ENCODE measurements at regions not wholly inside any gene's neighbourhood (a gene's known extent, or its start where the extent isn't known, plus 50 kb on each side); places are given as distances from the start of the nearest gene placed in this dataset.

- Histone ChIP-seq H3K36me3 (ENCODE audit: insufficient read depth, low read length) (no peaks in the 10 kb centered on the region), H3K27ac (ENCODE audit: low read depth, low read length, poor library complexity, severe bottlenecking) (no peak overlapping the region), H3K79me2 (ENCODE audit: insufficient read depth, low read depth, low read length) (no peaks in the 10 kb centered on the region), H3K9me2 (ENCODE audit: insufficient read depth, low read length) (no peaks in the 10 kb centered on the region), H3K4me3 (ENCODE audit: low read depth, low read length, poor library complexity, severe bottlenecking) (no peak overlapping the region), H3K4me2 (ENCODE audit: low read length) (no peak overlapping the region), H3K4me1 (ENCODE audit: insufficient read depth, low read length, poor library complexity, severe bottlenecking) (peaks cover 18% of the 10 kb centered on the region), H2AFZ (ENCODE audit: low read length) (no peak overlapping the region), H4K20me1 (ENCODE audit: insufficient read depth, low read length) (no peaks in the 10 kb centered on the region), H3K9me3 (ENCODE audit: low read length) (no peaks in the 10 kb centered on the region)
- intact Hi-C loops (cut with micrococcal nuclease; ENCODE audit: unreplicated experiment) = no loop called here
- POLR2A ChIA-PET = no interaction called here
- DNase-seq (ENCODE audit: low spot score) = no peak
- BruUV-seq (replicated peaks) = no TSS peak
- CTCF ChIA-PET (ENCODE audit: unreplicated experiment) = no interaction called here
- TF ChIP-seq EZH2phosphoT487 (IDR thresholded peaks at IDR 0.05; ENCODE audit: borderline replicate concordance, low read depth, low read length) = no peak
- TF ChIP-seq CTCF (conservative IDR thresholded peaks at IDR 0.05; ENCODE audit: low read length) = no peak
Observed at GRCh38 chr6:1479095-1479494, 89.7 kb downstream of the FOXF2 start.

- ChIA-PET CTCF (ENCODE audit: unreplicated experiment) (no interaction called here), POLR2A (no interaction called here)
- Histone ChIP-seq H3K79me2 (ENCODE audit: insufficient read depth, low read depth, low read length) (no peaks in the 10 kb centered on the region), H3K9me3 (ENCODE audit: low read length) (no peaks in the 10 kb centered on the region), H3K27ac (ENCODE audit: low read depth, low read length, poor library complexity, severe bottlenecking) (no peak overlapping the region), H2AFZ (ENCODE audit: low read length) (no peak overlapping the region), H3K9me2 (ENCODE audit: insufficient read depth, low read length) (no peaks in the 10 kb centered on the region), H3K36me3 (ENCODE audit: insufficient read depth, low read length) (no peaks in the 10 kb centered on the region), H3K4me2 (ENCODE audit: low read length) (no peak overlapping the region), H3K4me1 (ENCODE audit: insufficient read depth, low read length, poor library complexity, severe bottlenecking) (peaks cover 18% of the 10 kb centered on the region), H3K4me3 (ENCODE audit: low read depth, low read length, poor library complexity, severe bottlenecking) (no peak overlapping the region), H4K20me1 (ENCODE audit: insufficient read depth, low read length) (no peaks in the 10 kb centered on the region)
- intact Hi-C loops (cut with micrococcal nuclease; ENCODE audit: unreplicated experiment) = no loop called here
- no peak for DNase-seq (ENCODE audit: low spot score)
- no TSS peak for BruUV-seq (replicated peaks)
- TF ChIP-seq CTCF (conservative IDR thresholded peaks at IDR 0.05; ENCODE audit: low read length) (no peak), EZH2phosphoT487 (IDR thresholded peaks at IDR 0.05; ENCODE audit: borderline replicate concordance, low read depth, low read length) (no peak)
Observed at GRCh38 chr6:1479601-1480221, 90.3 kb downstream of the FOXF2 start.

GRCh38 chr6:1481286-1481685 lies 91.9 kb downstream of the FOXF2 start:
- ChIA-PET POLR2A (no interaction called here), CTCF (ENCODE audit: unreplicated experiment) (no interaction called here)
- intact Hi-C loops (cut with micrococcal nuclease; ENCODE audit: unreplicated experiment) = no loop called here
- Histone ChIP-seq H2AFZ (ENCODE audit: low read length) (no peak overlapping the region), H3K9me2 (ENCODE audit: insufficient read depth, low read length) (no peaks in the 10 kb centered on the region), H3K9me3 (ENCODE audit: low read length) (no peaks in the 10 kb centered on the region), H3K27ac (ENCODE audit: low read depth, low read length, poor library complexity, severe bottlenecking) (no peak overlapping the region), H3K4me3 (ENCODE audit: low read depth, low read length, poor library complexity, severe bottlenecking) (no peak overlapping the region), H3K36me3 (ENCODE audit: insufficient read depth, low read length) (no peaks in the 10 kb centered on the region), H3K4me2 (ENCODE audit: low read length) (no peak overlapping the region), H3K79me2 (ENCODE audit: insufficient read depth, low read depth, low read length) (no peaks in the 10 kb centered on the region), H4K20me1 (ENCODE audit: insufficient read depth, low read length) (no peaks in the 10 kb centered on the region), H3K4me1 (ENCODE audit: insufficient read depth, low read length, poor library complexity, severe bottlenecking) (peaks cover 18% of the 10 kb centered on the region)
- BruUV-seq (replicated peaks) = no TSS peak
- TF ChIP-seq CTCF (conservative IDR thresholded peaks at IDR 0.05; ENCODE audit: low read length) (no peak), EZH2phosphoT487 (IDR thresholded peaks at IDR 0.05; ENCODE audit: borderline replicate concordance, low read depth, low read length) (no peak)
- no peak for DNase-seq (ENCODE audit: low spot score)
